ENCODE measurements at regions not wholly inside any gene's neighbourhood (a gene's known extent, or its start where the extent isn't known, plus 50 kb on each side); places are given as distances from the start of the nearest gene placed in this dataset.

DNA sequence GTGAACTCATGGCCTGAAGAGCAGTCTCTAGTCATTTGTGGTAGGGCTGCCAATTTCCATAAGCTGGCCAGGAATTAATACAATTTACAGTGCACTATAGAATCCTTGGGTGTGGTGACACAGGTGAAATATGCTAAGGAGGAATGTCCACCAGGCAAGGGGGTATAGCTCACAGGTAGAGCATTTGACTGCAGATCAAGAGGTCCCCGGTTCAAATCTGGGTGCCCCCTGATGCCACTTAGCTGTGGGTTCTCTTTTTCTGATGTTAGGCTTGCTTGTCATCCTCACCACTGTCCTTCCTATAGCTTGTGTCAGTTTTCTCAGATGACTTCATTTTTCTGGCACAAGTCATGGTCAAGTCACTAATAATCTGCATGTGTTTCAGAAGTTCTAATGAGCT, 108.7 kb downstream of the ZNF467 start:
- H3K27ac ChIP-seq (ENCODE audit: low read length in 2 of 2), result no peak overlapping the region
- ATAC-seq (ENCODE audit: low read depth) (no peak), DNase-seq (no peak)
- no peak overlapping the region for H2AFZ ChIP-seq (ENCODE audit: insufficient read depth, low read depth, low read length, poor library complexity, severe bottlenecking)
- peaks cover 72% of the 10 kb centered on the region for H3K27me3 Mint-ChIP-seq
- H3K4me3 ChIP-seq (ENCODE audit: control extremely low read depth in 1 of 5, extremely low read depth in 1 of 5, insufficient read depth in 1 of 5, low read depth in 2 of 5, low read length in 4 of 5), result no peak overlapping the region
- H3K9me3 Mint-ChIP-seq (ENCODE audit: insufficient read depth), result no peaks in the 10 kb centered on the region
- TF ChIP-seq, protein P1, sequence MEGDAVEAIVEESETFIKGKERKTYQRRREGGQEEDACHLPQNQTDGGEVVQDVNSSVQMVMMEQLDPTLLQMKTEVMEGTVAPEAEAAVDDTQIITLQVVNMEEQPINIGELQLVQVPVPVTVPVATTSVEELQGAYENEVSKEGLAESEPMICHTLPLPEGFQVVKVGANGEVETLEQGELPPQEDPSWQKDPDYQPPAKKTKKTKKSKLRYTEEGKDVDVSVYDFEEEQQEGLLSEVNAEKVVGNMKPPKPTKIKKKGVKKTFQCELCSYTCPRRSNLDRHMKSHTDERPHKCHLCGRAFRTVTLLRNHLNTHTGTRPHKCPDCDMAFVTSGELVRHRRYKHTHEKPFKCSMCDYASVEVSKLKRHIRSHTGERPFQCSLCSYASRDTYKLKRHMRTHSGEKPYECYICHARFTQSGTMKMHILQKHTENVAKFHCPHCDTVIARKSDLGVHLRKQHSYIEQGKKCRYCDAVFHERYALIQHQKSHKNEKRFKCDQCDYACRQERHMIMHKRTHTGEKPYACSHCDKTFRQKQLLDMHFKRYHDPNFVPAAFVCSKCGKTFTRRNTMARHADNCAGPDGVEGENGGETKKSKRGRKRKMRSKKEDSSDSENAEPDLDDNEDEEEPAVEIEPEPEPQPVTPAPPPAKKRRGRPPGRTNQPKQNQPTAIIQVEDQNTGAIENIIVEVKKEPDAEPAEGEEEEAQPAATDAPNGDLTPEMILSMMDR (IDR thresholded peaks at IDR 0.05), result no peak
- no peak for TF ChIP-seq EZH2 (IDR thresholded peaks at IDR 0.05; ENCODE audit: borderline replicate concordance, insufficient read depth, low read depth, low read length, poor library complexity, severe bottlenecking)
- peaks cover 0 to 7% (median 0%) of the 10 kb centered on the region in 3 donors for H3K9me3 ChIP-seq (ENCODE audit: control extremely low read depth in 1 of 3, control insufficient read depth in 2 of 3, insufficient read depth in 1 of 3, low read length in 2 of 3)
- H3K9ac ChIP-seq (ENCODE audit: low read length), result no peak overlapping the region
- no peak overlapping the region for H3K27ac Mint-ChIP-seq
- peaks cover 0 to 13% (median 0%) of the 10 kb centered on the region in 4 experiments for H3K27me3 ChIP-seq (replicated peaks in 1 of 4; ENCODE audit: control extremely low read depth in 1 of 4, control insufficient read depth in 3 of 4, insufficient read depth in 4 of 4, low read length in 3 of 4)
- ChIA-PET CTCF (interaction anchor here (1.1 to 1.8 kb wide), 2 partner anchors 11 to 78 kb away, joined by 3 to 5 read pairs; no protein-coding TSS in a partner anchor), POLR2A (no interaction called here)
- H3K36me3 ChIP-seq (replicated peaks in 1 of 2; ENCODE audit: control extremely low read depth in 1 of 2, control insufficient read depth in 1 of 2, extremely low read depth in 1 of 2, insufficient read depth in 2 of 2, low read length in 1 of 2), result no peaks in the 10 kb centered on the region
- H3K4me2 ChIP-seq (replicated peaks; ENCODE audit: low read depth, low read length, poor library complexity, severe bottlenecking), result no peak overlapping the region
- WGBS (ENCODE audit: insufficient coverage), result 70% methylated on average over 1 of the region's 1 CpG
- no peaks in the 10 kb centered on the region for H3K79me2 ChIP-seq (ENCODE audit: control insufficient read depth, insufficient read depth, low read length)
- H3K4me3 Mint-ChIP-seq, result no peak overlapping the region
- no peaks in the 10 kb centered on the region for H3K4me1 Mint-ChIP-seq
- H4K20me1 ChIP-seq (ENCODE audit: control insufficient read depth, insufficient read depth, low read length, poor library complexity, severe bottlenecking), result no peaks in the 10 kb centered on the region
- H3K4me1 ChIP-seq (ENCODE audit: control insufficient read depth in 2 of 2, insufficient read depth in 2 of 2, low read length in 2 of 2), result no peaks in the 10 kb centered on the region
- intact Hi-C loops (cut with micrococcal nuclease), result no loop called here

DNA sequence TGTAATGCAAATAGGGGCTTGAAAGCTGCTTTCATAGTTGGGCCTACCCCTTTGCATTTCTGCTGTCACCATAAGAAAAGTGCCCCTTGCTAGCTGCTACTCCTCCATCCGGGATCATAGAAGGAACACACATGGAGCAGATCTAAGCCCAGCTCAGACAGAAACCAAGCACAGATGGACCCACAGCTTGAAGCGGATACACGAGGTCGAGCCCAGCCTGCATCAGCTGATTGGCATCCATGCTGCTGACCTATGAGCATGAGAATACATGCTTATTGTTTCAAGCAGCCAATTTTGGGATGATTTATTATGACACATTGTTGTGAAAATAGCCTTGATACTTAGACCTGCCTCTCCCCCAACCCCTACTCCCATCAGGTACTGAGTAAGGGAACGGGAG, 109.2 kb downstream of the ZNF467 start:
- no peak overlapping the region for H2AFZ ChIP-seq (ENCODE audit: insufficient read depth, low read depth, low read length, poor library complexity, severe bottlenecking)
- WGBS (ENCODE audit: insufficient coverage), result 95% methylated on average over 3 of the region's 5 CpGs
- H4K20me1 ChIP-seq (ENCODE audit: control insufficient read depth, insufficient read depth, low read length, poor library complexity, severe bottlenecking), result no peaks in the 10 kb centered on the region
- no peak overlapping the region for H3K4me2 ChIP-seq (replicated peaks; ENCODE audit: low read depth, low read length, poor library complexity, severe bottlenecking)
- no peak overlapping the region for H3K4me3 Mint-ChIP-seq
- no peak overlapping the region for H3K27ac ChIP-seq (ENCODE audit: low read length in 2 of 2)
- no peaks in the 10 kb centered on the region for H3K79me2 ChIP-seq (ENCODE audit: control insufficient read depth, insufficient read depth, low read length)
- no peak for ATAC-seq (ENCODE audit: low read depth)
- no peaks in the 10 kb centered on the region for H3K4me1 ChIP-seq (ENCODE audit: control insufficient read depth in 2 of 2, insufficient read depth in 2 of 2, low read length in 2 of 2)
- intact Hi-C loops (cut with micrococcal nuclease), result no loop called here
- no peak overlapping the region for H3K27ac Mint-ChIP-seq
- H3K4me1 Mint-ChIP-seq, result no peaks in the 10 kb centered on the region
- H3K27me3 Mint-ChIP-seq, result peaks cover 71% of the 10 kb centered on the region
- no peak for DNase-seq
- H3K4me3 ChIP-seq (ENCODE audit: control extremely low read depth in 1 of 5, extremely low read depth in 1 of 5, insufficient read depth in 1 of 5, low read depth in 2 of 5, low read length in 4 of 5), result no peak overlapping the region
- no peak overlapping the region for H3K9ac ChIP-seq (ENCODE audit: low read length)
- ChIA-PET CTCF (interaction anchor here (1.8 kb wide), 1 partner anchor 78 kb away, joined by 5 read pairs; no protein-coding TSS in a partner anchor), POLR2A (no interaction called here)
- no peaks in the 10 kb centered on the region for H3K36me3 ChIP-seq (replicated peaks in 1 of 2; ENCODE audit: control extremely low read depth in 1 of 2, control insufficient read depth in 1 of 2, extremely low read depth in 1 of 2, insufficient read depth in 2 of 2, low read length in 1 of 2)
- H3K9me3 Mint-ChIP-seq (ENCODE audit: insufficient read depth), result no peaks in the 10 kb centered on the region
- peaks cover 0 to 7% (median 0%) of the 10 kb centered on the region in 3 donors for H3K9me3 ChIP-seq (ENCODE audit: control extremely low read depth in 1 of 3, control insufficient read depth in 2 of 3, insufficient read depth in 1 of 3, low read length in 2 of 3)
- no peak for TF ChIP-seq EZH2 (IDR thresholded peaks at IDR 0.05; ENCODE audit: borderline replicate concordance, insufficient read depth, low read depth, low read length, poor library complexity, severe bottlenecking)
- TF ChIP-seq, protein P1 (IDR thresholded peaks at IDR 0.05), result no peak
- peaks cover 0 to 13% (median 0%) of the 10 kb centered on the region in 4 experiments for H3K27me3 ChIP-seq (replicated peaks in 1 of 4; ENCODE audit: control extremely low read depth in 1 of 4, control insufficient read depth in 3 of 4, insufficient read depth in 4 of 4, low read length in 3 of 4)
